HG03432 (cell line): ENCODE measurements at regions not wholly inside any gene's neighbourhood (a gene's known extent, or its start where the extent isn't known, plus 50 kb on each side); places are given as distances from the start of the nearest gene placed in this dataset.

Experiments used
- ATAC-seq: cut with Tn5 transposase; IDR thresholded peaks from one replicate; pipeline ENCODE4 v1.9.1; 2021; ENCODE audit warnings: mild to moderate bottlenecking, moderate library complexity; ENCODE audit not compliant: unreplicated experiment

DNA sequence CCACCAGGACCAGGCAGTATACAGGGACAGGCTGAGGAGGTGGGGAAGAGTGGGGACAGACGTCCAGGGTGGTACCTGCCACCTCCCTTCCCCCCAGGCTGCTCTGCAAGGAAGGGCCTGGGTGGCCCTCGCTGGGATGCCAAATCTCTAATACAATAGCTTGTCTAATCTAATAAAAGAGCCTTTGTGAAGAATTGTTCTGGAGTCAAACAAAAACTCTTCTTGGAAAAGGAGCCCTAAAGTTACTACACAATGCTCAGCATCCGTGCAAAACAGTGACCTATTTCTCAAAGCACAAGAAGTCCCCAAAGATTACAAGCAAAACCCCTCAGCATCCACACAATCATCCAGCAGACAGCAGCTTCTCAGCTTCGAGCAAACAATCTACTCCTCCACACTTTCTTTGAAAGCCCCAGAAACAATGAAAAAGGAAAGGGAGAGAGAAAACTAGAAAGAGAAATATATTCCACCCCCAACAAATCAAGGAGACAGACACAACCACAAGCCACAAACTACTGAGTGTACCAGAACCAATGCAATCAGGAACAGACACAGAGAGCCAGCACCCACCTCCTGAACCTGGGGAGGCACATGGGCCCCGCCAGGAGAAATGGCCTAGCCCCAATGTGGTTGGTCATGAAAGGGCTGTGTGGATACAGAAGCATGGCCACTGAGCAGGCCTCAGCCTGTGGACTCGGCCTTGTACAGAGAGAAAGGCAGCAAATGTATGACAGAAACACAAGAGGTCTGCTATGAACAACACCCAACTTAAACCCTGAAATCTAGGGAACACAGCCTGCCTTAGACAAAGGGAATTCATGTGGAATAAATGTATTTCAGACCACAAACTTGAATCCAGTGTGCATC is 177.1 kb upstream of the CHRNA7 start:
- no peak for ATAC-seq

GRCh38 chr15:31856581-31856980 is 173.7 kb upstream of the CHRNA7 start:
- ATAC-seq: no peak

- no peak for ATAC-seq
Measured at GRCh38 chr15:31857194-31857593, 173.1 kb upstream of the CHRNA7 start.

- ATAC-seq: no peak
Measured at GRCh38 chr15:31858026-31858425, 172.3 kb upstream of the CHRNA7 start.

DNA sequence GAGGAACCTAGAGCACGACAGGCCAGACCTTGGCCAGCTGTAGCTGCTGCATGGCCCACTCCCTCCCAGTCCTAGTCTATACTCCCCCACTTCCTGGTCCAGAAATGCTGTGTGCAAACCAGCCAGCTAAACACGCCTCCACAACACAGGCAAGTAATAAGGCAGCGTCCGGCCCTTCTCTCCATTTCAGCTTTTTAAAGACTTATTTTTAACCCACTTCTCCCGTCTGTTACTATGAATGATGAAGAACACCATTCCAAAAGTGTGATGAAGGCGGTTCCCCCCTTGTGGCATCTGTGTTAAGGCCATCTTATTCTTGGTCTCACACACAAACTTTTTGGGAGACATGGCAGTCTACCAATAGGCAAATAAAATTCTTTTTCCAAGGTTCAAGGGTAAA is 164.1 kb upstream of the CHRNA7 start:
- no peak for ATAC-seq

GRCh38 chr15:31867536-31868442 is 162.5 kb upstream of the CHRNA7 start:
- peak; percentile 26 for ATAC-seq

DNA sequence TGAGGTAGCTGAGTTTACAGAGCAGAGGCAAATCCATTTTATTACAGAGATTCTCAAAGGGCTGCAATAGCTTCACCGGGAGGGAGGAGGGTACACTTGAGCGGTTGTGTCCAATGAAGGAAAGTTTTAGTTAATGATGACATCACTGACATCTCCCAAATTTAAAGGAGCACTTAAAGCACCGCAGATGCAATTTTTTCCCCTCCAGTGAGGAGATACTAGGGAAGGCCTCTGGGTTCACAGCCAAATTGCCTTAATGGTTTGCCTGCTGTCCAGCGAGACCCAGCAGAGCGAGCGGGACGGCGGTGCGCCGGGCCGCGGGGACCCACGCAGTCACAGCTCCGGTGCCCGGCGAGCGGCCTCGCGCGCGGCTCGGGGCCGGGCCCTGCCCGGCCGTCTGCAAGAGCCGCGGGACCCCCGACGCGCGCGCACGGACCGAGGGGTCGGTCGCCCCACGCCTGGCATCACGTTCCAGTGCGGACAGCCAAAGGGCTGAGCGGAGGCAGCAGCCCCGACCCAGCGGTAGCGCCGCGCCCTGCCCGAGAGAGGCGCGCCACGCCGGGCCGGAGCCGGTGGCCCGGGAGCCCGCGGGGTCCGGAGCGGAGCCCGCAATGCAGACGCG is 160.5 kb upstream of the CHRNA7 start:
- ATAC-seq: no peak

GRCh38 chr15:31870328-31871165 is 159.8 kb upstream of the CHRNA7 start, which contains the start of gene OTUD7A:
Gene OTUD7A (minus strand): TSS chr15:31870673.
- ATAC-seq: peak; percentile 91

- ATAC-seq: peak; percentile 13
Measured at GRCh38 chr15:31871166-31871886, 159.0 kb upstream of the CHRNA7 start.

DNA sequence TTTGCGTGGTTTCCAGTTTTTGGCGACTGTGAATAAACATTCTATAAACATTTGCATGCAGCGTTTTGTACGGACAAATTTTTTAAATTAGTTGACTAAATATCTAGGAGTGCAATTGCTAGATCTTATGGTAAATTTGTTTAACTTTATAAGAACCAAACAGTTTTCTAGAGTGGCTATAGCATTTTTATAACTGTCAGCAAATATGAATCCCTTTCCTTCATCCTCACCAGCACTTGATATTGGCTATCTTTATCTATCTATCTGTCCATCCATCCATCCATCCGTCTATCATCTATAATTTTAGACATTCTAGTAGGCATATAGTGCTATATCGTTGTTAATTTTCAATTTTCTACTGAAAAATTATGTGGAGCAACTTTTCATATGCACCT is 158.4 kb upstream of the CHRNA7 start:
- ATAC-seq: no peak

DNA sequence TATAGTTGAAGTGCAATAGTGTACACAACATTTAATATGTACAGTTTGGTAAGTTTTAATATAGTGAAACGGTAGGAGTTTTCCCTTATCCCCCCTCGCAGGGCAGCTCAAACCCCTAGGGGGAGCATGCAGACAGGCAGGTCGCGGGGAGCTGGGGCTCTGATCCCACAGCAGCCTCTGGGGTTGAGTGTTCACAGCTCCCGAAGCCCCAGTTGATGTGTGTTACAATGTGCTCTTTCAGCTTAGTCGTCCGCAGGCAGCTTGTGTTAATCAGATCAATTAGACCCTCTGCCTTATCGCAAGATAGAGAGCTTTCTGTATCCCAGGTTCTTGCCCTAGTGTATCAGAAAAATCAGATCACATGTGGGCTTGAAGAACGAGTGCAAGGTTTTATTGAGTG is 143.1 kb upstream of the CHRNA7 start:
- no peak for ATAC-seq

DNA sequence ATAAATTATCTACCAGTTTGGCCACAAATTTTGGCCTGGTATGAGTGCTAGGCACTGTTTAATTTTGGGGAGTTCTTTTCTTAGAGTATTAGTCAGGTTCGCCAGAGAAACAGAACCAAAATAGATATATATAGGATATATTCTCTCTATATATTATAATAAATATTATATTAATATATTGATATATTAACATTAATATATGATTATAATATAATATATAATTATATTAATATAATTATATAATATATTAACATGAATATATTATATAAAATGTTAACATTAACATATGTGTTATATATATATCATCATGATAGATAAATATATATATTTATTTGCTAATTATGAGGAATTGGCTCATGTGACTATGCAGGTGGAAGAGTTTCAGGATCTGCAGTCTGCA is 137.8 kb upstream of the CHRNA7 start:
- no peak for ATAC-seq

DNA sequence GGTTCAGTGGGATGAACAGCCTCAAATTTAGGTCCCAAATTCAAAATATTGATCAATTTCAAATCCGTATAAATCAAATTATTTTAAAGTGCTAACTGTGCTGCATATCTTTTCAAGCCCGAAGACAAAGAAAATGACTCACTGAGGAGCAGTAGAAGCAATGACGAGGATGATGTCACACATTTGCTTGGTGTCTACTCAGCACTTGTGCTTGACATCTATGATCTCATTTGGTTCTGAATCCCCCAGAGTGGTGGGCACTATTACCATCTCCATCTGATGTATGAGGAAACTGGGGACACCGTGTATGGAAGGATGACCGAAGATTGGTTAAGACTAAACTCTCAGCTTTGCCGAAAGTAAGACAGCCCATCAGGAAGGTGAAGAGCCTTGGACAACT is 136.5 kb upstream of the CHRNA7 start:
- no peak for ATAC-seq

- ATAC-seq: no peak
Measured at GRCh38 chr15:31897746-31898145, 132.6 kb upstream of the CHRNA7 start.

DNA sequence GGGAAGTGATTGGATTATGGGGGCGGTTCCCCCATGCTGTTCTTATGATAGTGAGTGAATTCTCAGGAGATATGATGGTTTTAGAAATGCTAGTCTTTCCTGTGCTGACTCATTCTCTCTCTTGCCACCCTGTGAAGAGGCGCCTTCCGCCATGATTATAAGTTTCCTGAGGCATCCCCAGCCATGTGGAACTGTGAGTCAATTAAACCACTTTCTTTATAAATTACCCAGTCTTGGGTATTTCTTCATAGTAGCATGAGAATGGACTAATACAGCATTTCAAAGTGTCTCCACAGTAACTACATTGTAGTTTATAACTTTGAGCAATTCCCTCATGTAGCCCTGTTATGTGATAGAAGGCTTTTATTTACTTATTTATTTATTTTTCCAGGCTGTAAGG is 128.8 kb upstream of the CHRNA7 start:
- ATAC-seq: no peak

GRCh38 chr15:31905054-31905453 is 125.3 kb upstream of the CHRNA7 start:
- ATAC-seq: no peak

- no peak for ATAC-seq
Measured at GRCh38 chr15:31925541-31925940, 104.8 kb upstream of the CHRNA7 start.

DNA sequence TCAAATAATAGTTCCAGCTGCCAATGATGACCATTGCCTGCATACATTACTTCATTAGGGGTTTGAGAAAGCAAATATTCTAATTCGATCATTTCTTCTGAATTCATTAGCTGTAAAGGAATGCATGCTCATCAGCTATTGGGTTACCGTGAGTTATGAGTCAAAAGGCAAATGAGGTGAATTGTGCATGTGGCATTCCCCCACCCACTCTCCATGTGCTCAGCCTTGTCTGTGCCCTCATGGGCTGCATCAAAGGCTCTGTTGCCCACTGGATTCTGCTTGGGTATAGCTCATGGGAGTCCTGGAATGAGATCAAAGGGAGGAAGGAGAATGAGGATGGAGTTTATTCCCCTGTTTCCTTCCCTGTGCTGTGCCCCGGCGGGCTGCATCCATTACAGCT is 99.3 kb upstream of the CHRNA7 start:
- no peak for ATAC-seq

GRCh38 chr15:31932576-31932975 is 97.7 kb upstream of the CHRNA7 start:
- ATAC-seq: no peak

DNA sequence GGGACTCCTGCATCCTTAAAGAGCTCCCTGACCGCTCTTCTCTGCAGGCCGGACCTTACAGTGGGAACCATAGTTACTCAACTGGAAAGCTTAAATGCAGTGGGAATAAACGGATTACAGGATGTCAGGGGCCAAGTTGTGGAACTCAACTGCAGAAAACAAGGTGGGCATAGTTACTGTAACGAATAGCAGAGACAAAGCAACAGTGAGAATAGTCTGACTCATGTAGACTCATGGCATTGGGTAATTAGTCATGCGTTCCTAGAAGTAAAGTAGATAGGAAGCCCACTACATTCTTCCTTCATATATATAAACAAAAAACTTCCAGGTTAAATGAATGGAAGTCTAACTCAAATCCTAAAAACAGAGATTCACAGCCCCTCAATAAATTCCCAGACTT is 95.5 kb upstream of the CHRNA7 start:
- no peak for ATAC-seq
